ENCODE measurements at regions not wholly inside any gene's neighbourhood (a gene's known extent, or its start where the extent isn't known, plus 50 kb on each side); places are given as distances from the start of the nearest gene placed in this dataset.

- DNase-seq (ENCODE audit: low read depth), result no peak
- ChIA-PET CTCF (no interaction called here), POLR2A (no interaction called here)
- no peaks in the 10 kb centered on the region; the same call in 1 of the 2 replicates for H3K36me3 ChIP-seq (ENCODE audit: control insufficient read depth, insufficient read depth, low read length)
- H3K4me3 ChIP-seq (ENCODE audit: low read depth, low read length), result no peak overlapping the region
- H3K27me3 ChIP-seq (ENCODE audit: control insufficient read depth, insufficient read depth, low read length), result no peaks in the 10 kb centered on the region
- TF ChIP-seq CTCF (IDR thresholded peaks at IDR 0.05; ENCODE audit: insufficient read depth, low read depth, low read length), result no peak
These were observed 408.5 kb upstream of the RGS6 start for GRCh38 chr14:71523630-71524319.

GRCh38 chr14:71524320-71524982 is 407.8 kb upstream of the RGS6 start:
- no peak for DNase-seq (ENCODE audit: low read depth)
- Histone ChIP-seq H3K36me3 (ENCODE audit: control insufficient read depth, insufficient read depth, low read length) (0 out of 2 replicates have a peak, but pooled peaks cover under 1% of the 10 kb centered on the region), H3K27me3 (ENCODE audit: control insufficient read depth, insufficient read depth, low read length) (no peaks in the 10 kb centered on the region), H3K4me3 (ENCODE audit: low read depth, low read length) (no peak overlapping the region)
- no peak for TF ChIP-seq CTCF (IDR thresholded peaks at IDR 0.05; ENCODE audit: insufficient read depth, low read depth, low read length)
- ChIA-PET CTCF (no interaction called here), POLR2A (no interaction called here)

- POLR2A ChIA-PET, result no interaction called here
- Histone ChIP-seq H3K36me3 (ENCODE audit: control insufficient read depth, insufficient read depth, low read length) (peaks cover 4% of the 10 kb centered on the region; the same call in 1 of the 2 replicates), H3K4me3 (ENCODE audit: low read depth, low read length) (no peak overlapping the region), H3K27me3 (ENCODE audit: control insufficient read depth, insufficient read depth, low read length) (no peaks in the 10 kb centered on the region)
- no peak for DNase-seq (ENCODE audit: low read depth)
- TF ChIP-seq CTCF (IDR thresholded peaks at IDR 0.05; ENCODE audit: insufficient read depth, low read depth, low read length), result no peak
- CTCF ChIA-PET, result interaction anchor here (0.9 to 1.1 kb wide), 3 partner anchors 12 to 102 kb away, joined by 3 read pairs; no protein-coding TSS in a partner anchor
These were observed 406.5 kb upstream of the RGS6 start for GRCh38 chr14:71525663-71526221.

- ChIA-PET POLR2A (no interaction called here), CTCF (interaction anchor here (0.9 to 1.0 kb wide), 2 partner anchors 12 to 102 kb away, joined by 3 read pairs; no protein-coding TSS in a partner anchor)
- Histone ChIP-seq H3K36me3 (ENCODE audit: control insufficient read depth, insufficient read depth, low read length) (peaks cover 4% of the 10 kb centered on the region; the same call in 1 of the 2 replicates), H3K27me3 (ENCODE audit: control insufficient read depth, insufficient read depth, low read length) (no peaks in the 10 kb centered on the region), H3K4me3 (ENCODE audit: low read depth, low read length) (no peak overlapping the region)
- no peak for TF ChIP-seq CTCF (IDR thresholded peaks at IDR 0.05; ENCODE audit: insufficient read depth, low read depth, low read length)
- no peak for DNase-seq (ENCODE audit: low read depth)
These were observed 405.8 kb upstream of the RGS6 start for GRCh38 chr14:71526388-71526787.

GRCh38 chr14:71527838-71528237 is 404.4 kb upstream of the RGS6 start:
- Histone ChIP-seq H3K4me3 (ENCODE audit: low read depth, low read length) (no peak overlapping the region), H3K27me3 (ENCODE audit: control insufficient read depth, insufficient read depth, low read length) (no peaks in the 10 kb centered on the region), H3K36me3 (ENCODE audit: control insufficient read depth, insufficient read depth, low read length) (peaks cover 4% of the 10 kb centered on the region; the same call in 1 of the 2 replicates)
- POLR2A ChIA-PET, result no interaction called here
- no peak for TF ChIP-seq CTCF (IDR thresholded peaks at IDR 0.05; ENCODE audit: insufficient read depth, low read depth, low read length)
- no peak for DNase-seq (ENCODE audit: low read depth)
- CTCF ChIA-PET, result interaction anchor here (0.6 to 1.3 kb wide), 3 partner anchors 11 to 241 kb away, joined by 3 to 5 read pairs (median 3); no protein-coding TSS in a partner anchor

Measured in BJ (cell line).